Heart left ventricle (tissue), 16 donors: ENCODE measurements at regions not wholly inside any gene's neighbourhood (a gene's known extent, or its start where the extent isn't known, plus 50 kb on each side); places are given as distances from the start of the nearest gene placed in this dataset.

Experiments
- ATAC-seq, 4 donors: fragments of 200-7000 bp; cut with Tn5 transposase; one replicate each; pipeline ENCODE4 v1.9.1; 2020 to 2022; ENCODE audit warnings: moderate library complexity in 4 of 4, mild to moderate bottlenecking in 3 of 4, moderate number of reproducible peaks in 1 of 4
- DNase-seq, 5 donors: peaks; one replicate each; pipeline ENCODE4 v3.0.0-alpha.2; 2020
- H3K27ac ChIP-seq, 12 donors: fragments of 200-600 bp; sonication (generic) in 4 of 12; one replicate each; pipeline versions ENCODE4 v1.5.0 to v1.8.0; 2016 to 2022; ENCODE audit warnings: mild to moderate bottlenecking in 2 of 12
- H3K27me3 ChIP-seq, 9 donors: fragments of 200-600 bp; sonication (generic) in 2 of 9; one replicate each; pipeline versions ENCODE4 v1.5.1 to v1.8.0; 2016 to 2022; ENCODE audit warnings: mild to moderate bottlenecking in 3 of 9
- H3K36me3 ChIP-seq, 9 donors: fragments of 200-600 bp; sonication (generic) in 2 of 9; one replicate each; pipeline versions ENCODE4 v1.5.0 to v1.8.0; 2018 to 2022; ENCODE audit warnings: mild to moderate bottlenecking in 2 of 9
- H3K4me1 ChIP-seq, 12 donors: fragments of 200-600 bp; sonication (generic) in 4 of 12; one replicate each; pipeline versions ENCODE4 v1.5.0 to v1.8.0; 2016 to 2022; ENCODE audit warnings: mild to moderate bottlenecking in 3 of 12
- H3K4me3 ChIP-seq, 12 donors: fragments of 200-600 bp; sonication (generic) in 4 of 12; one replicate each; pipeline versions ENCODE4 v1.5.0 to v1.8.0; 2017 to 2022; ENCODE audit warnings: mild to moderate bottlenecking in 9 of 12, moderate library complexity in 4 of 12
- H3K9me3 ChIP-seq, 12 donors: fragments of 200-600 bp; sonication (generic) in 4 of 12; one replicate each; pipeline versions ENCODE4 v1.5.0 to v1.8.0; 2016 to 2022; ENCODE audit warnings: mild to moderate bottlenecking in 1 of 12
- POLR2A ChIP-seq, 2 donors: fragments of 450-650 bp; IDR thresholded peaks; one replicate each; pipeline ENCODE4 v1.6.1; 2017; ENCODE audit warnings: antibody characterized with exemption in 2 of 2, mild to moderate bottlenecking in 2 of 2, moderate library complexity in 2 of 2
- WGBS, 4 donors: extraction: QIAGEN DNeasy Blood & Tissue Kit in 2 of 4; methylation state at CpG; one replicate each; pipeline versions ENCODE4 v1.1.5 to v1.1.7; 2013 to 2018; 5-methylcytosine and 5-hydroxymethylcytosine counted together
- intact Hi-C, 10 donors: fragments of 100-400 bp; cut with DNase I; formaldehyde crosslinking; loops; one replicate each; pipeline versions ENCODE4 v1.11.1 to v1.14.2; 2022
- TF ChIP-seq, protein P1 (sequence below), 12 donors: fragments of 200-600 bp; sonication (generic) in 4 of 12; IDR thresholded peaks; one replicate each; pipeline versions ENCODE4 v1.5.0 to v1.8.0; 2018 to 2022; ENCODE audit warnings: antibody characterized with exemption in 12 of 12, mild to moderate bottlenecking in 5 of 12
- donor health status: ischemic (EF 13 %, LVEDD 7.1; RV severe dilation, severe dysfunction).
- donor health status: healthy with polysubstance abuse.
- donor health status: DM: no; HTN: yes; CAD: no.
- donor health status: DM: no; HTN: no; CAD: no.
- donor health status: ischemic (EF 25% LVEDD 6.9; RV normal size, moderate dysfunction).
- donor health status: ischemic (EF 25% LVEDD 5.7; RV mildly dilated, moderate dysfunction).
- donor health status: healthy.
- donor health status: DM: yes; HTN: yes; CAD: no.
- donor health status: ischemic (EF 35%, LVEDD 5.7; RV mildly dilated, moderate dysfunction).
- donor health status: nonischemic (EF 11% LVEDD 7.7; RV severe dilation, severe dysfunction).
- donor health status: DM: yes; HTN: yes; CAD: no.
- donor health status: PGD.
- donor health status: ischemic (EF 29% LVEDD 5.4; RV normal size, mild dysfunction).
- donor health status: nonischemic (EF 23%, LVEDD 6.1; RV moderate dilation, normal function).

DNA sequence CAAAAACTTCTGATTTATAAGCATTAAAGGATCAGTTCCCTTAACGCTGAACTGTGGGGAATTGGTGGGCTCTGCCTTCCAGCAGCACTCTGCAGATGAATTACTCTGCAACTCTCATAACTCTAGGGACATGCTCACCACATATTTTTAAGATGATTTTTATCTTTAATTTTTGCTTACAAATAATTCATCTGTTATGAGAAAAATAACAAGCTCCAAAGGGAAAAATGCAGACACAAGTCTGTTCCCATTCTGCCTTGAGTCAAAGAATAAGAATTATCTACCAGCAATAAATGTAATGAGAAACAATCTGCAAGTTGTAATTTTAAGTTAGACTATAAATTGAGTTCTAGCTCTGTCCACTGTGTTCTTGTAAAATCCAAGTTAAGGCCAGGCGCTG is 133.1 kb upstream of the MDM1 start:
- TF ChIP-seq, protein P1, sequence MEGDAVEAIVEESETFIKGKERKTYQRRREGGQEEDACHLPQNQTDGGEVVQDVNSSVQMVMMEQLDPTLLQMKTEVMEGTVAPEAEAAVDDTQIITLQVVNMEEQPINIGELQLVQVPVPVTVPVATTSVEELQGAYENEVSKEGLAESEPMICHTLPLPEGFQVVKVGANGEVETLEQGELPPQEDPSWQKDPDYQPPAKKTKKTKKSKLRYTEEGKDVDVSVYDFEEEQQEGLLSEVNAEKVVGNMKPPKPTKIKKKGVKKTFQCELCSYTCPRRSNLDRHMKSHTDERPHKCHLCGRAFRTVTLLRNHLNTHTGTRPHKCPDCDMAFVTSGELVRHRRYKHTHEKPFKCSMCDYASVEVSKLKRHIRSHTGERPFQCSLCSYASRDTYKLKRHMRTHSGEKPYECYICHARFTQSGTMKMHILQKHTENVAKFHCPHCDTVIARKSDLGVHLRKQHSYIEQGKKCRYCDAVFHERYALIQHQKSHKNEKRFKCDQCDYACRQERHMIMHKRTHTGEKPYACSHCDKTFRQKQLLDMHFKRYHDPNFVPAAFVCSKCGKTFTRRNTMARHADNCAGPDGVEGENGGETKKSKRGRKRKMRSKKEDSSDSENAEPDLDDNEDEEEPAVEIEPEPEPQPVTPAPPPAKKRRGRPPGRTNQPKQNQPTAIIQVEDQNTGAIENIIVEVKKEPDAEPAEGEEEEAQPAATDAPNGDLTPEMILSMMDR (IDR thresholded peaks at IDR 0.05), result no peak
- TF ChIP-seq POLR2A (IDR thresholded peaks at IDR 0.05), result no peak
- intact Hi-C loops, result loop anchor here in 1 of 10 donors (10.0 kb wide), 1 partner anchor 90 kb away; no protein-coding TSS in a partner anchor
- H3K4me3 ChIP-seq, result no peak overlapping the region
- H3K27ac ChIP-seq, result no peak overlapping the region
- H3K9me3 ChIP-seq, result no peaks in the 10 kb centered on the region
- H3K27me3 ChIP-seq, result no peaks in the 10 kb centered on the region
- ATAC-seq (no peak), DNase-seq (no peak)
- no peaks in the 10 kb centered on the region for H3K36me3 ChIP-seq
- no peaks in the 10 kb centered on the region for H3K4me1 ChIP-seq
- whole genome bisulfite sequencing, 4 donors, result 78 to 88% (median 82%) methylated on average over 2 of the region's 2 CpGs

DNA sequence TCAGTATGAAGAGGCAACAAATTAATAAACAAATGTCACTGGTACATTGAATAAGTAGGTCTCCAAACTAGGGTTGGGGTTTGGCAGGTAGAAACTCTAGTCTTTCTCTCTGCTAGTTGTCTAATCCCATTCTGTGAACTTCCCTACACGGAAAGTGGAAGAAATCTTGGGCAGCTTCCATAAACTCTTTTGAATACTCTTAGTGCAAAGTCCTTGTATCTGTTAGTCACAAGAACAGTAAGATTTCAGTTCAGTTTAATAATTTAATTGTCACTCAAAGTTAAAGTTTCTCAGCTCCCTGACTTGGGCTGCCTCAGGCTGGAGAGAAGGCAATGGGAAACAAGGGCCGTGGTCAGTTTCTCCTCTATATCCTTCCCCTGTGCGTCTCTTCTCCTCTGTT is 135.4 kb upstream of the MDM1 start:
- Histone ChIP-seq H3K27me3 (no peaks in the 10 kb centered on the region), H3K36me3 (no peaks in the 10 kb centered on the region), H3K4me3 (no peak overlapping the region), H3K27ac (no peak overlapping the region), H3K4me1 (no peaks in the 10 kb centered on the region), H3K9me3 (no peaks in the 10 kb centered on the region)
- DNase-seq (no peak), ATAC-seq (no peak)
- TF ChIP-seq, protein P1 (IDR thresholded peaks at IDR 0.05), result no peak
- no peak for TF ChIP-seq POLR2A (IDR thresholded peaks at IDR 0.05)
- 88 to 93% (median 92%) methylated on average over 3 of the region's 3 CpGs for WGBS, 4 donors
- intact Hi-C loops, result loop anchor here in 1 of 10 donors (10.0 kb wide), 1 partner anchor 93 kb away; no protein-coding TSS in a partner anchor

- 78 to 91% (median 89%) methylated on average over 2 of the region's 2 CpGs for WGBS, 4 donors
- intact Hi-C loops, result loop anchor here in 1 of 10 donors (10.0 kb wide), 1 partner anchor 93 kb away; no protein-coding TSS in a partner anchor
- no peaks in the 10 kb centered on the region for H3K4me1 ChIP-seq
- no peak for TF ChIP-seq POLR2A (IDR thresholded peaks at IDR 0.05)
- TF ChIP-seq, protein P1 (IDR thresholded peaks at IDR 0.05), result no peak
- DNase-seq, result peak in 1 of 5 donors; percentile 36
- H3K27me3 ChIP-seq, result no peaks in the 10 kb centered on the region
- no peak overlapping the region for H3K4me3 ChIP-seq
- ATAC-seq, result peak in 1 of 4 donors; percentile 33
- no peaks in the 10 kb centered on the region for H3K36me3 ChIP-seq
- no peaks in the 10 kb centered on the region for H3K9me3 ChIP-seq
- no peak overlapping the region for H3K27ac ChIP-seq
Measured at GRCh38 chr12:68468036-68468435, 135.9 kb upstream of the MDM1 start.

DNA sequence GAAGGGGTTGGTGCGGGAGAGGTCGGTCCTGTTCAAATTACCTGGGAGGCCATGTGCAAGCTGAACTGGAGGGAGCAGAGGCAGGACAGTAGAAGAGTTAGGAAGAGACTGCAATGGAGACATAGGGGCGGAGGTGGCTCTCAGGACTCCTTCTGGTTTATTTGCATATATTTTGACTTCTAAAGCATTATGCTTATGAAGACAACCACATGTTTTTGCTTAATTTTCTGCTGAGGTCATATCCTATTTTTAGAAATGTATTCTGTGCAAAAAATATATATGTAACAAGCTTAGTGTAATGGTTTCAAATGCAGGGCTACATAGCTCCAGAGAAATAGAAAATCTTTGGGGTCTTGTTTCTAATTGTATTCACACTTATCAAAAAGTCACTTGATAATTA is 137.0 kb upstream of the MDM1 start:
- H3K4me3 ChIP-seq, result no peak overlapping the region

More for the DNA sequence above, 137.0 kb upstream of the MDM1 start:
- TF ChIP-seq POLR2A (IDR thresholded peaks at IDR 0.05), result no peak
- TF ChIP-seq, protein P1 (IDR thresholded peaks at IDR 0.05), result no peak
- no peak for ATAC-seq
- Histone ChIP-seq H3K27ac (no peak overlapping the region), H3K36me3 (no peaks in the 10 kb centered on the region), H3K4me1 (no peaks in the 10 kb centered on the region), H3K9me3 (no peaks in the 10 kb centered on the region), H3K27me3 (no peaks in the 10 kb centered on the region)
- intact Hi-C loops, result loop anchor here in 1 of 10 donors (10.0 kb wide), 1 partner anchor 94 kb away; no protein-coding TSS in a partner anchor
- no peak for DNase-seq
- WGBS, 4 donors, result 87 to 93% (median 91%) methylated on average over 3 of the region's 3 CpGs
